ENCODE measurements at regions not wholly inside any gene's neighbourhood (a gene's known extent, or its start where the extent isn't known, plus 50 kb on each side); places are given as distances from the start of the nearest gene placed in this dataset.

DNA sequence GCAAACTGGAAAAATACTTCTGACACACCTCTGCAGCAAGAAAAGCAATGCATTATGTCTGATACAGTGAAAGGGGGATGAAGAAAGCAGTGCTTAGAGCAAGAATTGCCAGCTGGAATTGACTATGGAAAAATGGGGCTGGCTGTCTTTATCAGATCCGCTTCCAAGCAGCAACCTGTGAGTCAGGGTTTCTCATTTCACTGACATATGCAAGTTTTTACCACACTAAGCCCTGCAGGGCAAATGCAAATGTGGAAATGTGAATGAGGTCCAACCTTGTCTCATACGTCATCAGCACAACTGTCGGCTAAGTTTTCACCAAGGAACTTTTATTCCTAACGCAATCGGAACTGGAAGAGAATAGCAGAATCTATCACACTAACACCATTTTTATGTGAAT lies 172.5 kb upstream of the GADL1 start:
- H2AFZ ChIP-seq (ENCODE audit: low read length): no peak overlapping the region
- H3K36me3 ChIP-seq (replicated peaks in 1 of 2; ENCODE audit: control insufficient read depth in 1 of 2, insufficient read depth in 2 of 2, low read length in 2 of 2): no peaks in the 10 kb centered on the region
- H3K79me2 ChIP-seq (ENCODE audit: insufficient read depth, low read length): no peaks in the 10 kb centered on the region
- in situ Hi-C loops (cut with HindIII; ENCODE audit: extremely low pct_ligation_motif_present, low pct_unique_long_range_greater_than_20kb) (no loop called here), intact Hi-C loops (cut with micrococcal nuclease; ENCODE audit: unreplicated experiment) (no loop called here)
- no peaks in the 10 kb centered on the region for H3K9me3 ChIP-seq (ENCODE audit: low read length)
- no peak for FAIRE-seq
- H3K4me1 ChIP-seq (ENCODE audit: insufficient read depth, low read length): no peaks in the 10 kb centered on the region
- no peaks in the 10 kb centered on the region for H4K20me1 ChIP-seq (ENCODE audit: insufficient read depth, low read length)
- no peaks in the 10 kb centered on the region; a peak in 1 of 5 replicates for H3K27me3 ChIP-seq (ENCODE audit: control insufficient read depth in 1 of 2, insufficient read depth in 2 of 2, low read length in 2 of 2)
- POLR2A ChIA-PET: no interaction called here
- TF ChIP-seq, protein P1, sequence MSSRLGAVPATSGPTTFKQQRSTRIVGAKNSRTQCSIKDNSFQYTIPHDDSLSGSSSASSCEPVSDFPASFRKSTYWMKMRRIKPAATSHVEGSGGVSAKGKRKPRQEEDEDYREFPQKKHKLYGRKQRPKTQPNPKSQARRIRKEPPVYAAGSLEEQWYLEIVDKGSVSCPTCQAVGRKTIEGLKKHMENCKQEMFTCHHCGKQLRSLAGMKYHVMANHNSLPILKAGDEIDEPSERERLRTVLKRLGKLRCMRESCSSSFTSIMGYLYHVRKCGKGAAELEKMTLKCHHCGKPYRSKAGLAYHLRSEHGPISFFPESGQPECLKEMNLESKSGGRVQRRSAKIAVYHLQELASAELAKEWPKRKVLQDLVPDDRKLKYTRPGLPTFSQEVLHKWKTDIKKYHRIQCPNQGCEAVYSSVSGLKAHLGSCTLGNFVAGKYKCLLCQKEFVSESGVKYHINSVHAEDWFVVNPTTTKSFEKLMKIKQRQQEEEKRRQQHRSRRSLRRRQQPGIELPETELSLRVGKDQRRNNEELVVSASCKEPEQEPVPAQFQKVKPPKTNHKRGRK (CRISPR knock-in tag; IDR thresholded peaks at IDR 0.05): no peak
- no peak for TF ChIP-seq SP4 (CRISPR knock-in tag; IDR thresholded peaks at IDR 0.05)
- no peak for TF ChIP-seq MTF2 (CRISPR knock-in tag; IDR thresholded peaks at IDR 0.05; ENCODE audit: borderline replicate concordance)
- TF ChIP-seq, protein P2, sequence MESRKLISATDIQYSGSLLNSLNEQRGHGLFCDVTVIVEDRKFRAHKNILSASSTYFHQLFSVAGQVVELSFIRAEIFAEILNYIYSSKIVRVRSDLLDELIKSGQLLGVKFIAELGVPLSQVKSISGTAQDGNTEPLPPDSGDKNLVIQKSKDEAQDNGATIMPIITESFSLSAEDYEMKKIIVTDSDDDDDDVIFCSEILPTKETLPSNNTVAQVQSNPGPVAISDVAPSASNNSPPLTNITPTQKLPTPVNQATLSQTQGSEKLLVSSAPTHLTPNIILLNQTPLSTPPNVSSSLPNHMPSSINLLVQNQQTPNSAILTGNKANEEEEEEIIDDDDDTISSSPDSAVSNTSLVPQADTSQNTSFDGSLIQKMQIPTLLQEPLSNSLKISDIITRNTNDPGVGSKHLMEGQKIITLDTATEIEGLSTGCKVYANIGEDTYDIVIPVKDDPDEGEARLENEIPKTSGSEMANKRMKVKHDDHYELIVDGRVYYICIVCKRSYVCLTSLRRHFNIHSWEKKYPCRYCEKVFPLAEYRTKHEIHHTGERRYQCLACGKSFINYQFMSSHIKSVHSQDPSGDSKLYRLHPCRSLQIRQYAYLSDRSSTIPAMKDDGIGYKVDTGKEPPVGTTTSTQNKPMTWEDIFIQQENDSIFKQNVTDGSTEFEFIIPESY (CRISPR knock-in tag; IDR thresholded peaks at IDR 0.05): no peak
- TF ChIP-seq, protein P3, sequence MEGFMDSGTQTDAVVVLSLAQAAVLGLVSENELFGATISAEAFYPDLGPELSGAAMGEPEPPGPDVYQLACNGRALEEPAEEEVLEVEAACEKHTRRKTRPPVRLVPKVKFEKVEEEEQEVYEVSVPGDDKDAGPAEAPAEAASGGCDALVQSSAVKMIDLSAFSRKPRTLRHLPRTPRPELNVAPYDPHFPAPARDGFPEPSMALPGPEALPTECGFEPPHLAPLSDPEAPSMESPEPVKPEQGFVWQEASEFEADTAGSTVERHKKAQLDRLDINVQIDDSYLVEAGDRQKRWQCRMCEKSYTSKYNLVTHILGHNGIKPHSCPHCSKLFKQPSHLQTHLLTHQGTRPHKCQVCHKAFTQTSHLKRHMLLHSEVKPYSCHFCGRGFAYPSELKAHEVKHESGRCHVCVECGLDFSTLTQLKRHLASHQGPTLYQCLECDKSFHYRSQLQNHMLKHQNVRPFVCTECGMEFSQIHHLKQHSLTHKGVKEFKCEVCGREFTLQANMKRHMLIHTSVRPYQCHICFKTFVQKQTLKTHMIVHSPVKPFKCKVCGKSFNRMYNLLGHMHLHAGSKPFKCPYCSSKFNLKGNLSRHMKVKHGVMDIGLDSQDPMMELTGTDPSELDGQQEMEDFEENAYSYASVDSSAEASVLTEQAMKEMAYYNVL (CRISPR knock-in tag; IDR thresholded peaks at IDR 0.05; ENCODE audit: borderline replicate concordance): no peak
- no peak for TF ChIP-seq ZNF317 (CRISPR knock-in tag; IDR thresholded peaks at IDR 0.05)
- TF ChIP-seq ELF3 (CRISPR knock-in tag; IDR thresholded peaks at IDR 0.05): no peak
- no peak overlapping the region for H3K4me2 ChIP-seq (ENCODE audit: low read depth, low read length)
- 78% methylated on average over 5 of the region's 5 CpGs for WGBS (ENCODE audit: low lambda C conversion rate)
- no TSS peak for BruUV-seq (replicated peaks)
- H3K9ac ChIP-seq (ENCODE audit: insufficient read depth, low read depth, low read length): no peak overlapping the region
- DNase-seq (ENCODE audit: low spot score): no peak
- no peak for ATAC-seq
- H3K4me3 ChIP-seq (replicated peaks in 1 of 3; ENCODE audit: insufficient read depth in 1 of 3, low read depth in 2 of 3, low read length in 3 of 3): no peak overlapping the region
- no peak overlapping the region for H3K27ac ChIP-seq (ENCODE audit: extremely low read length, insufficient read depth, low read length)
- CTCF ChIA-PET (ENCODE audit: low intra/inter-chr PET ratio, low total read pairs): no interaction called here

Measured in HepG2 (cell line).